GM18873 (cell line): ENCODE measurements at regions not wholly inside any gene's neighbourhood (a gene's known extent, or its start where the extent isn't known, plus 50 kb on each side); places are given as distances from the start of the nearest gene placed in this dataset.

ENCODE experiments used
- ATAC-seq: cut with Tn5 transposase; IDR thresholded peaks from one replicate; pipeline ENCODE4 v1.9.1; 2021; ENCODE audit warnings: mild to moderate bottlenecking, moderate library complexity, moderate number of reproducible peaks; ENCODE audit not compliant: unreplicated experiment, low FRiP score

DNA sequence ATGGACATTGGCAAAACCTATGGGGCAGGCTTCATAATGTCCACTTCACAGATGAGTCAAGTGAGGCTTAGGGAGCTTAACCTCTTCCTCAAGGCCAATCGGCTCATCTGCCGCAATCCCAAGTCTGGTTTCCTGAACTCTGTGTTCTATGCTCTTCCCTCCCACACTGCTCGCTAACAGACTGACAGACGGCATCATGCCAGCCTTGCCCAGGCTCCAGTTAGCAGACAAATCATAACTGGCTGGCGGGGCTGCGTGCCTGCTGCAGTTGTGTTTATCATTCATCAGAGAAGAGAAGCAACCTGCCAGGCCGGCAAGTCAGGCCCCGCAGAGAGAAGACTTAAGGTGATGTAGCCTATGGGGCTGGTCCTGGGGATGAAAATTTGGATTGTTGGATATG is 216.2 kb upstream of the ASIC2 start:
- no peak for ATAC-seq

DNA sequence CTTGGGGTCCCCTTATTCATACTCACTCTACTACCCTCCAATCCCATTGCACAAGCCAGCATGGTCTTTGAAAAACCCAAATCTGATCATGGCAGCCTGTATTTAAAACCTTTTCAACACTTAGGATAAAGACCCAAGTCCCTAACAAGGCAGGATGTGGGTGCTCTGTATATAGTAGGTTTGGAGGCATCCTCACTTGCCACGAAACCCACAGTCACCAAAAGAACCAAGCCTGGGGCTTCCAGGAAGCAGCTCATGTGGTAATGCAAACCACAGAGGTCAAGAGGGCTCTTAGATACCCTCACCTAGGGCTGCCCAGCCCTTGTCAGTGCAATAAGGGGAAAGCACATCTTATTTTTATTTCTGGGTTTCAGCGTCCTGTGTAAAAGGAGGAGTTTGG is 218.6 kb upstream of the ASIC2 start:
- ATAC-seq: no peak

DNA sequence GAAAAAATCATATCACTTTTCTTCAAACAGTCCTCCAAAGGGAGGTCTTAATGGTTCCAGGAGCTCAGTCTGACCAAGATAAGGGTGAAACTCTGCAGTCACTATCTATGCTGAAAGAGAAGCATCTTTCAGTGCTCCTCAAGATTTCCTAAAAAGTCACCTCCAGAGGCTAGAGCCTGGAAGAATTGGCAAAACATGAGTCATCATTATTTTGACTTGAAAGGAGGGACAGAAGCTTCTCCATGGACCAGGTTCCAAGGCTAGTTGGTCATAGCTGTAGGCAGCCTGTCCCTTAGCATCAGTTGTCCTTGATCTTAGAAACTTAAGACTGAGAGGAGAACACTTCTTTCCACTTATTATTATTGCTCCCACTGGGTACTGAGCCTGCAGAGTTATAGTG is 219.0 kb upstream of the ASIC2 start:
- ATAC-seq: no peak

GRCh38 chr17:33513769-33514168 is 220.7 kb upstream of the ASIC2 start:
- no peak for ATAC-seq

GRCh38 chr17:33514369-33514768 is 221.3 kb upstream of the ASIC2 start:
- no peak for ATAC-seq

DNA sequence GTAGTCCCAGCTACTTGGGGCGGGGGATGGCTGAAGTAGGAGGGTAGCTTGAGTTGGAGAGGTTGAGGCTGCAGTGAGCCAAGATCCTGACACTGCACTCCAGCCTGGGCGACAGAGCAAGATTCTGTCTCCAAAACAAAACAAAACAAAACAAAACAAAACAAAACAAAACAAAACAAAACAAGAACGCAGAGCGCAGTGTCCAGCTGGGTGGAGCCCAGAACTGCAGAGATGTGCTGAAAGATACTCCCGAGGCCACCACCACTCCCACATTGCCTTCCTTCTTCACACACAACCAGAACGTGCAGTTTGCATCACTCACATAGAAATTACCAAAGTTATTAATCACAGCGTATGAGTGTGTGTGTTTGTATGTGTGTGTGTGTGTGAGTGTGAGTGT is 222.9 kb upstream of the ASIC2 start:
- no peak for ATAC-seq

GRCh38 chr17:33516645-33517044 is 223.6 kb upstream of the ASIC2 start:
- ATAC-seq: no peak

- no peak for ATAC-seq
Observed at GRCh38 chr17:33517746-33518145, 224.7 kb upstream of the ASIC2 start.

DNA sequence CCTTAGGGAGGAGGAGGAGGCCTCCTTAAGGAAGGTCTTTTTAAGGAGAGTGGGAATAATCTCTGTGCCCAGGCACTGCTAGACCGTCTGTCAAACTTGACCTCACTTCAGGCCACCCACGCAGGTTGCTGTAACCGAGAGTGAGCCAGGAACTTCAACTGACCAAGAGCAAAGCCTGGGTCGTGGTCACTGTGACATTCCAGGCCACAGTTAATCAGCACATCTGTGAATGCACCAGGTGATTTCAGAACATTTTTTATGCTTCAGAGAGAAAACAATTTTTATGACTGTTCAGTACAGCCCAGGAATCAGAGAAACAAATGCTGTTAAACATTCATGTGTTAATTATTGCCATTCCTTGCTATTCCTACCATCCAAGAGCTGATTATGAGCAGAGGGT is 226.6 kb upstream of the ASIC2 start:
- ATAC-seq: no peak

- ATAC-seq: no peak
Observed at GRCh38 chr17:33520426-33521330, 227.6 kb upstream of the ASIC2 start.

DNA sequence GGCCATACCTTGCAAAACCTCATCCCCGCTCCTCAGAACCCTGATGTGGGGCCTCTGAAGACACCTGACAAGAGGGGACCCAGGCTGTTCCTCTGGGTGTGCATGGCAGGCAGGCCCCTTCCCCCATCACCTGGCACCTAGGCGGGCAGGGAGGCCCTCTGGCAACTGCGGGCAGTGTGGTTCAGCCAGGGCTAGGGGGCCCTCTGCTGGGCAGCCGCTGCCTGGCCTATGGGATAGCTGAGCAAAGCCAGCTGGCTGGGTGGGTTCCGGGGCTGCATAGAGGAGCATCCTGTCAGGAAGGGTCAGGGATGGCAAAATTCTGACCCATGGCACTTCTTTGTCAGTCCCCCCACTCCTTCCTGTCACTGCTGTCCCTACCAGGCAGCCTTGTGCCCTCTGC is 228.7 kb upstream of the ASIC2 start:
- no peak for ATAC-seq

GRCh38 chr17:33522623-33523022 is 229.5 kb upstream of the ASIC2 start:
- ATAC-seq: no peak

GRCh38 chr17:33523577-33523981 is 230.5 kb upstream of the ASIC2 start:
- ATAC-seq: no peak

DNA sequence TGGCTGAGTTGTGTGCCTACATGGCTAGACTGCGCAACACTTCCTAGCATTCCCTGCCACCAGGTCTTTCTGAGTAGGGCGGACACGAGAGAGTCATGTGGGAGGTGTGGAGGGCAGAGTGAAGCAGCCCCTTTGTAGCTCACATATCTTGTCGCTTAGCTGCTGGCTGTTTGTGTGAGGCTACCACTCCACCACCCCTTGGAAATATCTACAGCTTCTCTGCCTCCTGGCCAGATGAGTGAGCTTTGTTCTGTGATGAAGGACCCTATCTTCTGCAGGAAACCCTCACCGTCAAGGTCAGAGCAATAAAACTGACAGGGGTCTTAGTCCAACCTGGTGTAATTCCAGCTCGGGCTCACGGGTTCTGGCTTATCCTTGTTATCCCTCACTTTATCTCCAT is 232.1 kb upstream of the ASIC2 start:
- ATAC-seq: no peak

DNA sequence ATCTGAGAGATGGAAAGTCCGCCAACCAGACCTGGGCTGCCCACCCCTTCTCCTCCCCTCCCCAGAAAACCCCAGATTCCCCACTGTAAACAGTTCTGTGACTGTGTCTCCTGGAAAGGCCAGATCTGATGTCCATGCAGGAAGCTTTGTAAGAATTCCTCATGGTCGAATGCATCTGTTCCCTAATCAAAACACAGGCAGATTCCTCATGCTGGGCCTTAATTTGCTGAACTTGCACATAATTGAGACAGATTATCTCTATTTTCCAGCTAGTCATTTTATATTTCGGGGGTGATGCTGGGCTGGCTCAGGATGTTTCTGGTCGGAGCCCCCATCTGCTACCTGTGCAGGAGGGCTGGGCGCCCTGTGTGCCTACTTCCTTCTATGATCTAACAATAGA is 233.6 kb upstream of the ASIC2 start:
- no peak for ATAC-seq

DNA sequence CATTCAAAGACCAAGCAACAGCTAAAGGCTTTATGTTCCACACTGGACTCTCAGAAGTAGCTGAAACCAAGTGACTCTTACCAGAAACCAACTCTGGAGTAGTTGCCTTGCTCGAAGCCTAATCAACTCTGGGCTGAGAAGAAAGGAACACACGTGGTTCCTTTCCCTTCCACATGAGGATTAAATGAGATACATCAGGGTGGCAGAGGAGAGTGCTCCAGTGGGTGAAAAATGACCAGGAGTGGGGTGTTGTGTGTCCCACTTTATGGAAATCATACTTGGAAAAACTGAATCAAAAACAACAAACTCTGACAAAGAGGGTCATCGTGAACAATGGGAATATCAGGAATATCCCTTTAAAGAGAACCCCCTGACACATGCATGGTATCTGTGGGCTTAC is 234.2 kb upstream of the ASIC2 start:
- ATAC-seq: no peak

DNA sequence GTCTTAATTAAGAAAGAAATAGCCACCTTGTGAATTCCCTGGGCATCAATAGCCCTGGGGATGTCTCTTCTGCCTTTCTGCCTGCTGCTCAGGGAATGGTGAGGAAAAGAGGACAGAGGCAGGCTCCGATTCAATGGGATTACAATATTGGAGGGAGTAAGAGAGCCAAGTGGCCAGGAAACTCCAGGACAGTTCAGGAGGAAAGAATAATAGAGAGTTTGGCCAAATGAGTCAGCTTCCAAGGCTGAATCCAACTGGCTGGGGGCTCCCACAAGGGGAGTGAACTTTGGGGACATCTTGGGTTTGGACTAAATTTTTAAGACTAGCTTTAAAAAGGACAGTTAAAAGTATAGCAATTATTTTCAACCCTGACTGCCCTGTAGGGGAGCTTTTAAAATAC is 235.8 kb upstream of the ASIC2 start:
- no peak for ATAC-seq

GRCh38 chr17:33529816-33530215 is 236.7 kb upstream of the ASIC2 start:
- no peak for ATAC-seq

DNA sequence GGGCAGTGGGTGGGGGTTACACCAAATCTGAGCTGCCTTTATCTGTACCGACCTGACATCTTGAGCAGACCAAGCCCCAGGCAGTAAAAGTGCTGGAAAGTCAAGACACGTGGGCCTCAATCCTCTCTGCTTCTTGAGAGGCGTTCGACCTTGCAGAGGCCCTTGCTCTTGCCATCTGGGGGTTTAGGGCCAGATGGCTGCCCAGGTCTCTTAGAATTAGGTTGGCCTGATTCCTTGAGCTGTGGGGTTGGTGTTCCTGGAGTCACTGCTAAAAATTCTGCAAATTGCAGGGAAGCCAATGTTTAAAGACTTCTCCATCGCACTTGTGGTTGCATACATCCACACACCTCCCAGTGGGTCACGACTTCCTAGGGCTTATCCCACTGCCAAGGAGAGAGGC is 238.2 kb upstream of the ASIC2 start:
- ATAC-seq: no peak

- no peak for ATAC-seq
Observed at GRCh38 chr17:33534087-33534486, 241.0 kb upstream of the ASIC2 start.

DNA sequence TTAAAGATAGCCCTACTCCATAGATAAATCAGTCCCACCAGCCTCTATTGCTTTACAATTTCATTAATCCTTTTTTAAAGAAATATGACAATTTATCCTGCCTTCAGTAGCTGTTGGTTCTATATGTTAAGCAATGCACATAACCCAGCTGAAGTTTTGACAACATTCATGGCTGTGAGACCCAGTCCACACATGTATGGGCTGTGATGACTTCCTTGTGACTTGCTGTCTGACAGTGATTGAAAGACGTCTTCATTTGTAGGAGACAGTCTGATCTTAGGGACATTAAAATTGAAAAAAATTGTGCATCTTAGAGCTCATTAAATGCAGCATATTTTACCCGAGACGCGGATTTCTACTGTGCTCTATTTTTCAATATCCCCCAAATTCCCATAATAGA is 252.0 kb upstream of the ASIC2 start:
- no peak for ATAC-seq

DNA sequence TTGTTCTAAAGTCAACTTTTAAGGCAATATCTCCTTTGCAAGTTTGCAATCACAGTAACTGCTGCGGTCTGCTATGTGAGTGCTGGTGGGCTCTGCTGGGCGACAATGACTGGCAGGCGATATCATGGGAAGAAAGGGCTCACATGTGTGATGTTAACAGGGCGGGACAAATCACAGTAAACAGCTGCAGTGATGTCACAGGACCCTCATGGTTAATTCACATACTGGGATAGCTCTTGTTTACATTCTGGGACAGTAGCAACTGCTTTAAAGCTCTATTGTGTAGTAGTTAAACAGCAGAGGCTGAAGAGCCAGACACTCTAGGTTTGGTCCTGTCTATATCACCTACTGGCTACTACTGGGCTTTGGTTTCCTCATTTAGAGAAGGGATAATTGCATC is 257.2 kb upstream of the ASIC2 start:
- no peak for ATAC-seq

GRCh38 chr17:33551075-33551474 is 258.0 kb upstream of the ASIC2 start:
- ATAC-seq: no peak
